ENCODE measurements at regions not wholly inside any gene's neighbourhood (a gene's known extent, or its start where the extent isn't known, plus 50 kb on each side); places are given as distances from the start of the nearest gene placed in this dataset.

GRCh38 chr3:177346878-177347277, 149.6 kb upstream of the TBL1XR1 start:
- no peak for TF ChIP-seq CTCF (IDR thresholded peaks at IDR 0.05)
- no peak for TF ChIP-seq POLR2A (IDR thresholded peaks at IDR 0.05)

Measured in adrenal gland (tissue), 5 donors.